Kidney (tissue), 13 donors: ENCODE measurements at regions not wholly inside any gene's neighbourhood (a gene's known extent, or its start where the extent isn't known, plus 50 kb on each side); places are given as distances from the start of the nearest gene placed in this dataset.

Source experiments
- DNase-seq, 5 donors: peaks; one replicate each; pipeline ENCODE4 v3.0.0-alpha.2; 2013 to 2020
- FAIRE-seq: peaks from 2 replicates; lab custom pipeline; 2012; peaks lifted over from hg19 to GRCh38; lab: Jason Lieb, UNC
- H3K27ac ChIP-seq, 2 donors: one replicate each; pipeline ENCODE4 v1.7.0; 2013; ENCODE audit warnings: low read depth in 2 of 2, low read length in 2 of 2, inconsistent platforms in 1 of 2
- H3K27me3 ChIP-seq: one replicate; pipeline ENCODE4 v1.7.1; 2013; ENCODE audit warnings: low read length, inconsistent platforms; ENCODE audit not compliant: control insufficient read depth, insufficient read depth
- H3K36me3 ChIP-seq, 3 donors: one replicate each; pipeline versions ENCODE4 v1.7.0 to v1.7.1; 2013; ENCODE audit warnings: low read length in 3 of 3, control low read depth in 1 of 3, inconsistent platforms in 1 of 3; ENCODE audit not compliant: insufficient read depth in 3 of 3, control insufficient read depth in 2 of 3
- H3K4me1 ChIP-seq, 3 donors: one replicate each; pipeline versions ENCODE4 v1.7.0 to v1.7.1; 2013; ENCODE audit warnings: low read length in 3 of 3, inconsistent platforms in 1 of 3, low read depth in 1 of 3; ENCODE audit not compliant: control insufficient read depth in 2 of 3, insufficient read depth in 2 of 3
- H3K4me3 ChIP-seq, 3 donors: one replicate each; pipeline versions ENCODE4 v1.7.0 to v1.8.1; 2013; ENCODE audit warnings: low read length in 3 of 3, control low read depth in 1 of 3, inconsistent platforms in 1 of 3
- H3K9ac ChIP-seq, 3 donors: one replicate each; pipeline versions ENCODE4 v1.7.0 to v1.7.1; 2013; ENCODE audit warnings: low read length in 3 of 3, control low read depth in 1 of 3, inconsistent platforms in 1 of 3
- H3K9me3 ChIP-seq, 3 donors: one replicate each; pipeline versions ENCODE4 v1.7.0 to v1.7.1; 2013; ENCODE audit warnings: low read length in 3 of 3, control low read depth in 1 of 3, inconsistent platforms in 1 of 3; ENCODE audit not compliant: control insufficient read depth in 2 of 3, insufficient read depth in 1 of 3
- CTCF ChIP-seq: IDR thresholded peaks from 3 replicates; pipeline ENCODE4 v1.5.1; 2012; ENCODE audit warnings: mild to moderate bottlenecking, moderate library complexity, borderline replicate concordance; ENCODE audit not compliant: insufficient read depth; ENCODE audit errors: extremely low read depth
- intact Hi-C: fragments of 100-400 bp; cut with DNase I; formaldehyde crosslinking; loops from one replicate; pipeline ENCODE4 v1.11.1; 2022
- donor health status: control.
- donor health status: control.
- donor health status: control.
- donor health status: control.
- donor health status: control.
- donor health status: DM: yes; HTN: yes; CAD: no.
- donor health status: Normal renal cell carcinoma (clear cell type).

- FAIRE-seq (no peak), DNase-seq (no peak)
- no peaks in the 10 kb centered on the region for H3K4me1 ChIP-seq
- intact Hi-C loops: no loop called here
- no peaks in the 10 kb centered on the region for H3K36me3 ChIP-seq
- TF ChIP-seq CTCF: no peak
- no peaks in the 10 kb centered on the region for H3K27me3 ChIP-seq
- no peak overlapping the region for H3K4me3 ChIP-seq
- H3K9me3 ChIP-seq: peaks cover 0 to 3% (median 0%) of the 10 kb centered on the region in 3 donors
- no peak overlapping the region for H3K9ac ChIP-seq
- no peak overlapping the region for H3K27ac ChIP-seq
These were observed 210.8 kb downstream of the PAX3 start for GRCh38 chr2:222087998-222088397.

GRCh38 chr2:222082201-222082600 lies 216.6 kb downstream of the PAX3 start:
- Histone ChIP-seq H3K27me3 (no peaks in the 10 kb centered on the region), H3K27ac (no peak overlapping the region), H3K4me1 (no peaks in the 10 kb centered on the region), H3K36me3 (no peaks in the 10 kb centered on the region), H3K9me3 (no peaks in the 10 kb centered on the region), H3K4me3 (no peak overlapping the region), H3K9ac (no peak overlapping the region)
- DNase-seq: no peak
- TF ChIP-seq CTCF: no peak
- intact Hi-C loops: no loop called here
- no peak for FAIRE-seq

GRCh38 chr2:222080141-222080540 lies 218.7 kb downstream of the PAX3 start:
- H3K9ac ChIP-seq: no peak overlapping the region
- H3K4me3 ChIP-seq: no peak overlapping the region
- H3K27ac ChIP-seq: no peak overlapping the region
- H3K36me3 ChIP-seq: no peaks in the 10 kb centered on the region
- H3K9me3 ChIP-seq: no peaks in the 10 kb centered on the region
- no peak for FAIRE-seq
- TF ChIP-seq CTCF: no peak
- DNase-seq: no peak
- intact Hi-C loops: no loop called here
- no peaks in the 10 kb centered on the region for H3K4me1 ChIP-seq
- no peaks in the 10 kb centered on the region for H3K27me3 ChIP-seq

GRCh38 chr2:222076973-222077690 lies 221.7 kb downstream of the PAX3 start:
- H3K27me3 ChIP-seq: no peaks in the 10 kb centered on the region
- no peaks in the 10 kb centered on the region for H3K36me3 ChIP-seq
- no peak overlapping the region for H3K9ac ChIP-seq
- intact Hi-C loops: no loop called here
- FAIRE-seq (no peak), DNase-seq (no peak)
- H3K27ac ChIP-seq: no peak overlapping the region
- H3K4me1 ChIP-seq: no peaks in the 10 kb centered on the region
- no peak overlapping the region for H3K4me3 ChIP-seq
- TF ChIP-seq CTCF: no peak
- H3K9me3 ChIP-seq: no peaks in the 10 kb centered on the region
